ENCODE measurements at regions not wholly inside any gene's neighbourhood (a gene's known extent, or its start where the extent isn't known, plus 50 kb on each side); places are given as distances from the start of the nearest gene placed in this dataset.

- TF ChIP-seq EZH2 (IDR thresholded peaks at IDR 0.05; ENCODE audit: insufficient read depth, poor library complexity, severe bottlenecking) (no peak), EZH2phosphoT487 (IDR thresholded peaks at IDR 0.05; ENCODE audit: insufficient read depth, low read depth) (no peak)
Measured at GRCh38 chr5:158640593-158640980, 459.1 kb downstream of the EBF1 start.

Data from GM23248 (cell line).